KMS-11 (cell line): ENCODE measurements at regions not wholly inside any gene's neighbourhood (a gene's known extent, or its start where the extent isn't known, plus 50 kb on each side); places are given as distances from the start of the nearest gene placed in this dataset.

Experiments used
- H2AFZ ChIP-seq: fragments of 200-600 bp; sonication (generic); 2 replicates; pipeline ENCODE4 v1.6.1; 2016; ENCODE audit warnings: antibody characterized with exemption, mixed run types, low read depth
- H3K27ac ChIP-seq: fragments of 200-600 bp; sonication (generic); 2 replicates; pipeline ENCODE4 v1.6.1; 2016; ENCODE audit warnings: mild to moderate bottlenecking, mixed run types
- H3K27me3 ChIP-seq: fragments of 200-600 bp; sonication (generic); 2 replicates; pipeline ENCODE4 v1.6.1; 2017; ENCODE audit warnings: mild to moderate bottlenecking, low read depth, mixed run types, moderate library complexity; ENCODE audit not compliant: insufficient read depth
- H3K36me3 ChIP-seq: fragments of 200-600 bp; sonication (generic); 2 replicates; pipeline ENCODE4 v1.6.1; 2017; ENCODE audit warnings: mild to moderate bottlenecking, mixed run types; ENCODE audit not compliant: insufficient read depth
- H3K4me1 ChIP-seq: fragments of 200-600 bp; sonication (generic); 2 replicates; pipeline ENCODE4 v1.6.1; 2016; ENCODE audit warnings: mild to moderate bottlenecking, low read depth, mixed run types; ENCODE audit not compliant: poor library complexity, severe bottlenecking
- H3K4me2 ChIP-seq: fragments of 200-600 bp; sonication (generic); 2 replicates; pipeline ENCODE4 v1.7.0; 2016; ENCODE audit warnings: mild to moderate bottlenecking, mixed run types
- H3K4me3 ChIP-seq: fragments of 200-600 bp; sonication (generic); IDR thresholded peaks from 2 replicates; pipeline ENCODE4 v1.6.1; 2017; ENCODE audit warnings: low read depth, low read length, mixed read lengths; ENCODE audit not compliant: insufficient read depth
- H3K79me2 ChIP-seq: fragments of 200-600 bp; sonication (generic); 2 replicates; pipeline ENCODE4 v1.6.1; 2016; ENCODE audit warnings: low read depth, mixed run types; ENCODE audit not compliant: insufficient read depth
- H3K9ac ChIP-seq: fragments of 200-600 bp; sonication (generic); 2 replicates; pipeline ENCODE4 v1.6.1; 2016; ENCODE audit warnings: mild to moderate bottlenecking, mixed run types
- H4K20me1 ChIP-seq: fragments of 200-600 bp; sonication (generic); 2 replicates; pipeline ENCODE4 v1.6.1; 2016; ENCODE audit warnings: mild to moderate bottlenecking, mixed run types; ENCODE audit not compliant: insufficient read depth
- TF ChIP-seq, protein P1 (sequence below): fragments of 200-600 bp; sonication (generic); conservative IDR thresholded peaks from 2 replicates; pipeline ENCODE4 v1.6.1; 2017; ENCODE audit warnings: low read depth, mild to moderate bottlenecking, antibody characterized with exemption, low read length, moderate library complexity, mixed read lengths

- no peak overlapping the region for H3K4me2 ChIP-seq
- TF ChIP-seq, protein P1, sequence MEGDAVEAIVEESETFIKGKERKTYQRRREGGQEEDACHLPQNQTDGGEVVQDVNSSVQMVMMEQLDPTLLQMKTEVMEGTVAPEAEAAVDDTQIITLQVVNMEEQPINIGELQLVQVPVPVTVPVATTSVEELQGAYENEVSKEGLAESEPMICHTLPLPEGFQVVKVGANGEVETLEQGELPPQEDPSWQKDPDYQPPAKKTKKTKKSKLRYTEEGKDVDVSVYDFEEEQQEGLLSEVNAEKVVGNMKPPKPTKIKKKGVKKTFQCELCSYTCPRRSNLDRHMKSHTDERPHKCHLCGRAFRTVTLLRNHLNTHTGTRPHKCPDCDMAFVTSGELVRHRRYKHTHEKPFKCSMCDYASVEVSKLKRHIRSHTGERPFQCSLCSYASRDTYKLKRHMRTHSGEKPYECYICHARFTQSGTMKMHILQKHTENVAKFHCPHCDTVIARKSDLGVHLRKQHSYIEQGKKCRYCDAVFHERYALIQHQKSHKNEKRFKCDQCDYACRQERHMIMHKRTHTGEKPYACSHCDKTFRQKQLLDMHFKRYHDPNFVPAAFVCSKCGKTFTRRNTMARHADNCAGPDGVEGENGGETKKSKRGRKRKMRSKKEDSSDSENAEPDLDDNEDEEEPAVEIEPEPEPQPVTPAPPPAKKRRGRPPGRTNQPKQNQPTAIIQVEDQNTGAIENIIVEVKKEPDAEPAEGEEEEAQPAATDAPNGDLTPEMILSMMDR: no peak
- no peaks in the 10 kb centered on the region for H4K20me1 ChIP-seq
- peaks cover 96% of the 10 kb centered on the region for H3K27me3 ChIP-seq
- H3K79me2 ChIP-seq: no peaks in the 10 kb centered on the region
- H3K4me3 ChIP-seq: no peak overlapping the region
- no peak overlapping the region for H2AFZ ChIP-seq
- no peak overlapping the region for H3K27ac ChIP-seq
- H3K36me3 ChIP-seq: no peaks in the 10 kb centered on the region
- H3K4me1 ChIP-seq: no peaks in the 10 kb centered on the region
- no peak overlapping the region for H3K9ac ChIP-seq
These were observed 63.2 kb downstream of the ENGASE start for GRCh38 chr17:79137789-79138165.

DNA sequence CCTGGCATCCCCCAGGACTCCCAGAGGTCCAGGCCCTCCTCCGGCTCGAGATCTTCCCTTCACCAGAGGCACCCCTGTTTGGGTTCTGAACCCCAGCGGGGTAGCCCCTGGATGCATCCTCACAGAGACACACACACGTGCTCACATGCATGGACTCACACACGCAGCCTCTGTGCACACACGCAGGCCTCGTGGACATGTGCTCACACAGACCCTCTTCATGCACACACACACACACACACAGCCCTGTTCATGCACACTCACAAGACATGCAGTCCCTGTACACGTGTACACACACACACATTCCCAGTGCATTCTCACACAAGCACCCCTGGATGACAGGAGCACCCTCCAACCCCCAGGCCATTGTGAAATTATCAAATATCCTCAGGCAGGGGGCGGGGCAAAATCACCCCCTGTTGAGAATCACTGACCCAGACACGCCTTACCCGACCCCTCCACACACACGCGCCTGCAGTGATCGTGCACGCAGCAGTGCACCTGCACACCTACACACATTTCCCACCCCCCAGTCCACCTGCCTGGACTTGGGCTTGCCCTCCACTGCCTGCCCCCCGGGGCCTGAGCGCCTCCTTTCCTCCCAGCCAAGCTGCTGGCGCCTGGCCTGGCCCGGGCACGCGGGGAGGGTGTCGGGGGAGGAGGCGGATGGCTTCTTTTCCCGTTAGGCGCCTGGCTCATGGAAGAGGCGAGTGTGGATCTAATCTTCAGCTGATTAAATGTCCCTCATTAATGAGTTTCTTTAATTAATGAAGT is 62.6 kb downstream of the ENGASE start:
- TF ChIP-seq, protein P1: no peak
- no peaks in the 10 kb centered on the region for H4K20me1 ChIP-seq
- H3K4me3 ChIP-seq: no peak overlapping the region
- no peaks in the 10 kb centered on the region for H3K79me2 ChIP-seq
- no peak overlapping the region for H3K9ac ChIP-seq
- H3K4me2 ChIP-seq: no peak overlapping the region
- no peak overlapping the region for H2AFZ ChIP-seq
- H3K4me1 ChIP-seq: no peaks in the 10 kb centered on the region
- no peak overlapping the region for H3K27ac ChIP-seq
- no peaks in the 10 kb centered on the region for H3K36me3 ChIP-seq
- H3K27me3 ChIP-seq: peaks cover 96% of the 10 kb centered on the region

- H3K4me1 ChIP-seq: no peaks in the 10 kb centered on the region
- H2AFZ ChIP-seq: no peak overlapping the region
- peaks cover 94% of the 10 kb centered on the region for H3K27me3 ChIP-seq
- TF ChIP-seq, protein P1: no peak
- no peak overlapping the region for H3K4me3 ChIP-seq
- H3K9ac ChIP-seq: no peak overlapping the region
- H4K20me1 ChIP-seq: no peaks in the 10 kb centered on the region
- H3K27ac ChIP-seq: no peak overlapping the region
- no peaks in the 10 kb centered on the region for H3K36me3 ChIP-seq
- no peaks in the 10 kb centered on the region for H3K79me2 ChIP-seq
- no peak overlapping the region for H3K4me2 ChIP-seq
These were observed 62.0 kb downstream of the ENGASE start for GRCh38 chr17:79136596-79136995.
